ENCODE measurements at regions not wholly inside any gene's neighbourhood (a gene's known extent, or its start where the extent isn't known, plus 50 kb on each side); places are given as distances from the start of the nearest gene placed in this dataset.

GRCh38 chr21:26748066-26748465 lies 97.1 kb downstream of the ADAMTS1 start:
- Histone ChIP-seq H3K9me3 (replicated peaks; ENCODE audit: control insufficient read depth, insufficient read depth, low read length) (no peaks in the 10 kb centered on the region), H3K9ac (ENCODE audit: control insufficient read depth, insufficient read depth, low read length) (no peak overlapping the region), H3K79me2 (ENCODE audit: control insufficient read depth, insufficient read depth, low read length) (no peaks in the 10 kb centered on the region), H3K4me1 (ENCODE audit: control insufficient read depth, insufficient read depth, low read length) (no peaks in the 10 kb centered on the region), H3K36me3 (ENCODE audit: control insufficient read depth in 2 of 2, insufficient read depth in 2 of 2, low read length in 1 of 2) (no peaks in the 10 kb centered on the region), H4K20me1 (ENCODE audit: control insufficient read depth, insufficient read depth) (no peaks in the 10 kb centered on the region), H3K27ac (ENCODE audit: control insufficient read depth, insufficient read depth) (no peak overlapping the region), H3K4me3 (no peak overlapping the region), H3K4me2 (ENCODE audit: control insufficient read depth, insufficient read depth) (no peak overlapping the region), H3K27me3 (replicated peaks in 1 of 2; ENCODE audit: control insufficient read depth in 2 of 2, insufficient read depth in 2 of 2, low read length in 1 of 2) (no peaks in the 10 kb centered on the region), H2AFZ (ENCODE audit: control insufficient read depth, low read depth, low read length) (no peak overlapping the region)
- TF ChIP-seq MYC (IDR thresholded peaks at IDR 0.05; ENCODE audit: insufficient read depth, insufficient read length, insufficient replicate concordance, low read length, severe bottlenecking) (no peak), ZNF622 (IDR thresholded peaks at IDR 0.05) (no peak), BACH1 (IDR thresholded peaks at IDR 0.05; ENCODE audit: borderline replicate concordance) (no peak), STAT1 (conservative IDR thresholded peaks at IDR 0.05) (no peak), WRNIP1 (IDR thresholded peaks at IDR 0.05; ENCODE audit: borderline replicate concordance, low read depth, low read length) (no peak), ZBTB33 (IDR thresholded peaks at IDR 0.05) (no peak), CUX1 (IDR thresholded peaks at IDR 0.05; ENCODE audit: insufficient replicate concordance, low read depth, low read length) (no peak), TBL1XR1 (IDR thresholded peaks at IDR 0.05; ENCODE audit: low read depth, low read length) (no peak), DPF2 (IDR thresholded peaks at IDR 0.05) (no peak), NRF1 (conservative IDR thresholded peaks at IDR 0.05; ENCODE audit: low read depth, low read length) (no peak), BHLHE40 (IDR thresholded peaks at IDR 0.05; ENCODE audit: borderline replicate concordance in 1 of 2, low read depth in 2 of 2, low read length in 1 of 2) (no peak)
- ATAC-seq (no peak), DNase-seq (ENCODE audit: low read depth, low spot score) (no peak), FAIRE-seq (no peak)
- ChIA-PET CTCF (no interaction called here), POLR2A (no interaction called here), SMC1A (ENCODE audit: uncharacterized antibody, unreplicated experiment) (no interaction called here), RAD21 (ENCODE audit: unreplicated experiment) (no interaction called here)
- intact Hi-C loops (cut with micrococcal nuclease; ENCODE audit: unreplicated experiment) (no loop called here), in situ Hi-C loops (cut with MboI) (no loop called here)
- no TSS peak for BruUV-seq (replicated peaks)
- WGBS (ENCODE audit: insufficient coverage, insufficient replicate concordance, low lambda C conversion rate, missing lambda C conversion rate): 22% methylated on average over 5 of the region's 5 CpGs

Measured in GM12878 (cell line).